ENCODE measurements at regions not wholly inside any gene's neighbourhood (a gene's known extent, or its start where the extent isn't known, plus 50 kb on each side); places are given as distances from the start of the nearest gene placed in this dataset.

GRCh38 chr13:73547239-73547638 lies 488.4 kb downstream of the KLF5 start:
- H3K27me3 ChIP-seq (ENCODE audit: control insufficient read depth, insufficient read depth, low read length): no peaks in the 10 kb centered on the region
- intact Hi-C loops (cut with micrococcal nuclease; ENCODE audit: unreplicated experiment) (no loop called here), in situ Hi-C loops (cut with HindIII; ENCODE audit: low pct_unique_long_range_greater_than_20kb, low sequenced_read_pairs) (no loop called here)
- CTCF ChIA-PET: no interaction called here
- BruUV-seq (replicated peaks): no TSS peak
- H3K36me3 ChIP-seq (ENCODE audit: control insufficient read depth, insufficient read depth, low read length): no peaks in the 10 kb centered on the region
- H3K4me1 ChIP-seq (ENCODE audit: control insufficient read depth, insufficient read depth, low read length): no peaks in the 10 kb centered on the region
- H3K9me3 ChIP-seq (ENCODE audit: control insufficient read depth, insufficient read depth, low read depth, low read length): no peaks in the 10 kb centered on the region
- TF ChIP-seq POLR2AphosphoS5 (IDR thresholded peaks at IDR 0.05; ENCODE audit: low read depth, low read length) (no peak), SIN3A (IDR thresholded peaks at IDR 0.05; ENCODE audit: borderline replicate concordance, insufficient read depth, low read depth, low read length) (no peak), REST (IDR thresholded peaks at IDR 0.05; ENCODE audit: insufficient read depth in 1 of 2, low read depth in 2 of 2, low read length in 1 of 2) (no peak), TCF7L2 (IDR thresholded peaks at IDR 0.05; ENCODE audit: low read depth, low read length) (no peak), CTCF (IDR thresholded peaks at IDR 0.05) (no peak)
- POLR2A ChIA-PET: no interaction called here
- ATAC-seq: no peak
- H3K27ac ChIP-seq (ENCODE audit: low read length): no peak overlapping the region
- H3K4me3 ChIP-seq (ENCODE audit: low read depth in 2 of 2, low read length in 2 of 2): no peak overlapping the region
- DNase-seq (ENCODE audit: low read depth, low spot score): no peak

- BruUV-seq (replicated peaks): no TSS peak
- Histone ChIP-seq H3K27me3 (ENCODE audit: control insufficient read depth, insufficient read depth, low read length) (no peaks in the 10 kb centered on the region), H3K36me3 (ENCODE audit: control insufficient read depth, insufficient read depth, low read length) (no peaks in the 10 kb centered on the region), H3K4me1 (ENCODE audit: control insufficient read depth, insufficient read depth, low read length) (no peaks in the 10 kb centered on the region), H3K4me3 (ENCODE audit: low read depth in 2 of 2, low read length in 2 of 2) (no peak overlapping the region), H3K27ac (ENCODE audit: low read length) (no peak overlapping the region), H3K9me3 (ENCODE audit: control insufficient read depth, insufficient read depth, low read depth, low read length) (no peaks in the 10 kb centered on the region)
- ATAC-seq (no peak), DNase-seq (ENCODE audit: low read depth, low spot score) (no peak)
- in situ Hi-C loops (cut with HindIII; ENCODE audit: low pct_unique_long_range_greater_than_20kb, low sequenced_read_pairs): no loop called here
- POLR2A ChIA-PET: no interaction called here
- TF ChIP-seq POLR2AphosphoS5 (IDR thresholded peaks at IDR 0.05; ENCODE audit: low read depth, low read length) (no peak), CTCF (IDR thresholded peaks at IDR 0.05) (no peak), TCF7L2 (IDR thresholded peaks at IDR 0.05; ENCODE audit: low read depth, low read length) (no peak), REST (IDR thresholded peaks at IDR 0.05; ENCODE audit: insufficient read depth in 1 of 2, low read depth in 2 of 2, low read length in 1 of 2) (no peak), SIN3A (IDR thresholded peaks at IDR 0.05; ENCODE audit: borderline replicate concordance, insufficient read depth, low read depth, low read length) (no peak)
- intact Hi-C loops (cut with micrococcal nuclease; ENCODE audit: unreplicated experiment): no loop called here
- CTCF ChIA-PET: no interaction called here
Observed at GRCh38 chr13:73544175-73544574, 485.4 kb downstream of the KLF5 start.
